ENCODE measurements at regions not wholly inside any gene's neighbourhood (a gene's known extent, or its start where the extent isn't known, plus 50 kb on each side); places are given as distances from the start of the nearest gene placed in this dataset.

DNA sequence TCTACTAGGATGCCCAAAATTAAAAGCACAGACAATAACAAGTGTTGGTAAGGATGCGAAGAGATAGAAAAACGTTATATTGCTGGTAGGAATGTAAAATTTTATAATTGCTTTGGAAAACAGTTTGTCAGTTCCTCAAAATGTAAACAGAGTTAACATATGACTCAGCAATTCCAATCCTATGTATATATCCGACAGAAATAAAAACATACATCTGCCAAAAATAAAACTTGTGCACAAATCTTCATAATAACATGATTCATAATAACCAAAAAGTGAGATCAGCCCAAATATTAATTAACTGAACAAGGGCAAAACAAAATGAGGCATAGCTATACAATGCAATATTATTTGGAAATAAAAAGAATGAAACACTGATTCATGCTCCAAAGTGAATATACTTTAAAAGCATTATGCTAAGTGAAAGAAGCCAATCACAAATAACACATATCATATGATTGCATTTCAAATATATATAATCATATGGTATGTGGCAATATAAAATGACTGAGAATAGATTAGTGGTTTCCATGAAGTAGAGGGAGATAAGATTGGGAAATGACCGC is 609.3 kb downstream of the IGSF11 start:
- 45 to 70% methylated on average over 4 of the region's 4 CpGs for WGBS, 2 donors
- intact Hi-C loops (cut with DNase I; ENCODE audit: low total_unique reads) = no loop called here
- no peak for DNase-seq (ENCODE audit: low spot score in 2 of 2)
- no peak for TF ChIP-seq CTCF (IDR thresholded peaks at IDR 0.05)
- no peak for TF ChIP-seq POLR2A (IDR thresholded peaks at IDR 0.05)
- no peak overlapping the region for H3K4me3 ChIP-seq (ENCODE audit: low read depth, poor library complexity, severe bottlenecking)

DNA sequence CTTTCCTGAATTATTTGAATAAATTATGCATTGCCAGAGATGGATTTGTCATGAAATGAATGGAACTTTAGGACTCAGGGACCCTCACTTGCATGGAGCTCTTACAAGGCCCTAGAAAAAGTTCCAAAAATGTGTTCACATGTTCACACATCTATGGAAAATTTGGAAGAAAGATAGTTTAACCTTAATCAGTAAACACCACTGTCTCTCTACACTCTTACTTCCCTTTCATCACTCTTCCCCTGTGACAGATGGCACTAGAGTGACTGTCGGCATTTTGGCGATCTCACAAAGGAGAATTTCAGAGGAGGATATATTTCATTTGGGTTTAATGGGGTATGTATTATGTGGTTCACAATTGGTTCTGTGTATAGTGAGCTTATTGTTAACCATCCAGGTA is 600.8 kb downstream of the IGSF11 start:
- WGBS, 2 donors = 81 to 82% methylated on average over 2 of the region's 2 CpGs
- intact Hi-C loops (cut with DNase I; ENCODE audit: low total_unique reads) = no loop called here
- DNase-seq (ENCODE audit: low spot score in 2 of 2) = no peak
- TF ChIP-seq POLR2A (IDR thresholded peaks at IDR 0.05) (no peak), CTCF (IDR thresholded peaks at IDR 0.05) (no peak)
- H3K4me3 ChIP-seq (ENCODE audit: low read depth, poor library complexity, severe bottlenecking) = no peak overlapping the region

DNA sequence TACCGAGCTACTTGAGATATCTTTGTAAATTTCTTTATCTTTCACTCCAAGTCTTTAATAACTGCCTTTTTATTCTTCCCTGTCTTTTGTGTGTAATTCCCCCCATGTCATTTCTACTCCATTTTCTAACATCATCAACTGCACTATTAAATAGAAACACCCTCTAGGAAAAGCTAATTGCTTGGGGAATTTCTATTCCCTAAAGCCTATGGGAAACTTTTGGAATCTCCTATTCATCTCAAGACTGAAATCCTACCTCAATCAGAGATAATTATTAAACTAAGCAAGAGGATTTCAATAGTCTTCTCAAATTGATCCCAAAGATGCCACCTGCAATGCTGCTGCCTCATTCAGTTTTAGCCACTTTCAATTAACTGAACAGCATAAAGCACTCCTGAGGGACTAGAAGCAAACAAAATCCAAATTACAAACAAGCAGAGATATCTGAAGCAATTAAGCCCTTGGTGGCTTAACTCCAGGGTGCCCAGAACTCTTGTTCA is 598.7 kb downstream of the IGSF11 start:
- intact Hi-C loops (cut with DNase I; ENCODE audit: low total_unique reads) = no loop called here
- DNase-seq (ENCODE audit: low spot score in 2 of 2) = no peak
- no peak for TF ChIP-seq POLR2A (IDR thresholded peaks at IDR 0.05)
- TF ChIP-seq CTCF (IDR thresholded peaks at IDR 0.05) = no peak
- WGBS, 2 donors = 67 to 85% methylated on average over 1 of the region's 1 CpG
- no peak overlapping the region for H3K4me3 ChIP-seq (ENCODE audit: low read depth, poor library complexity, severe bottlenecking)

DNA sequence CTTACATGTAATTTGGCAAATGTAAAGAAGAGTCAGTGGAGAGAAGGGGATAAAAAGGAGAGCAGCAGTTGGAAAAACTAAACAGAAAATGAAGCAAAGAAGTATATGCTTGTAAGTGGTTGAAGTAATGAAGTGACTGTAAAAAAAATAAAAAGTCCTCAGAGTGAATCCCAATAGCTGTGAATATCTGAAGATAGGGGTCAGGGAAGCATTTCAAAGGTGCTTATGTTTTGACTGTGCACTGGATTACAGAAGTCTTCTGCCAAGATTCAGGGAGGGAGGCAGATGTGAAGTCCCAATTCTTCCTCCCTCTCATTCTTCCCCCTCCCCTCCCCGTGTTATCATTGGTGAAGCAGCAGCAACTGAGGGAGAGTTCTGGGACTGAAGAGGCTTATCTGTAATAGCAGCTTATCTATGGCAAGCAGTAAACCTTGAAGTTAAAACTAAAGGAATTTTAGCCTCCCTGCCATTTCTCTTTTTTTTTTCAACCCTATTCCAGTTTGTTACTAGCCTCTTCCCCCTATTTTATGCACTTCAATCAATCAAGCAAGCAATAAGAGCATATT is 597.9 kb downstream of the IGSF11 start:
- DNase-seq (ENCODE audit: low spot score in 2 of 2) = no peak
- intact Hi-C loops (cut with DNase I; ENCODE audit: low total_unique reads) = no loop called here
- no peak for TF ChIP-seq POLR2A (IDR thresholded peaks at IDR 0.05)
- TF ChIP-seq CTCF (IDR thresholded peaks at IDR 0.05) = no peak
- H3K4me3 ChIP-seq (ENCODE audit: low read depth, poor library complexity, severe bottlenecking) = no peak overlapping the region
- 28 to 52% methylated on average over 1 of the region's 1 CpG for WGBS, 2 donors

DNA sequence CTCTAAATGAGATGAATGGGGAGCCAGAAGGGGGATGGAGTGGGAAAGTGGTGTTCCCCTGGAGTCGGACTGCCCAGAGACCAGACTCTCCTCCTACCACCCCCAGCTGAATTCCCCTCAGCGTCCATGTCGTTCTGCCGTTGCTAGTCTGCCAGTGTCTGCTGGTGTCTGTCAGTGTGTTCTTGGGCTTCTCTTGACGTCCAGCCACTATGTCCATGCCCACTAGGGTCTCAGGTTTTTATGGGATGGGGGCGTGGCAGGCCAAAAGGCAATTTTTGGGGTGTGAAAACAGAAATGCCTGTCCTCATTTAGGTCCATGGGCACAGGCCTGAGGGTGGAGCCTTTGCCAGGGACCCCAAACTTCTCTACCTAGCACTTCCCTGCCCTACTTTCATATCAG is 589.6 kb downstream of the IGSF11 start:
- intact Hi-C loops (cut with DNase I; ENCODE audit: low total_unique reads) = no loop called here
- TF ChIP-seq CTCF (IDR thresholded peaks at IDR 0.05) (no peak), POLR2A (IDR thresholded peaks at IDR 0.05) (no peak)
- DNase-seq (ENCODE audit: low spot score in 2 of 2) = no peak
- H3K4me3 ChIP-seq (ENCODE audit: low read depth, poor library complexity, severe bottlenecking) = no peak overlapping the region
- 84 to 85% methylated on average over 6 of the region's 6 CpGs for WGBS, 2 donors

DNA sequence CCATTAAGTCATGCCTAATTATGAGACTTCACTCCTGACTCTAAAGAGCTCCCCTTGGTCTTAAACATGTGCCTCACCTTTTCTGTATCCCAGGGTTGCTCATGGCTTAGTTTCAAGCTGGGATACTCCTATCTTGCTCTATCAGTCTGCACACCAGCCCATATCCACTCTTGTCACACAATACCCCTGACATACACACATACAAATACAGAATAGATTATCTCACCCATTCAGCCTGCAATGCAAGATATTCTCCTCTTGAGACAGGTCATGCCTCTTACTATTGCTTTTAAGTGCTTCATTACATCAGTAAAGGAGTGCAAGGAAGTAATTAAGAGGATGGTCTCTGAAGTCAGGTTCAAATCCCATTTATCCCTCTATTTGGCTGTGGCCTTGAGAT is 587.3 kb downstream of the IGSF11 start:
- no peak for DNase-seq (ENCODE audit: low spot score in 2 of 2)
- no peak overlapping the region for H3K4me3 ChIP-seq (ENCODE audit: low read depth, poor library complexity, severe bottlenecking)
- no peak for TF ChIP-seq POLR2A (IDR thresholded peaks at IDR 0.05)
- no peak for TF ChIP-seq CTCF (IDR thresholded peaks at IDR 0.05)
- intact Hi-C loops (cut with DNase I; ENCODE audit: low total_unique reads) = no loop called here

Measured in lower leg skin (tissue), 4 donors.